Kidney epithelial cell (primary cell): ENCODE measurements at regions not wholly inside any gene's neighbourhood (a gene's known extent, or its start where the extent isn't known, plus 50 kb on each side); places are given as distances from the start of the nearest gene placed in this dataset.

ENCODE experiments used
- DNase-seq: peaks from one replicate; pipeline ENCODE4 v3.0.0-alpha.2; 2010; ENCODE audit warnings: low read depth
- H3K27me3 ChIP-seq: 2 replicates; pipeline ENCODE4 v1.6.0; 2011; ENCODE audit warnings: low read length; ENCODE audit not compliant: control insufficient read depth, insufficient read depth
- H3K36me3 ChIP-seq: 2 replicates; pipeline ENCODE4 v1.5.1; 2011; ENCODE audit warnings: low read length; ENCODE audit not compliant: control insufficient read depth, insufficient read depth
- H3K4me3 ChIP-seq: 2 replicates; pipeline ENCODE4 v1.5.1; 2011; ENCODE audit warnings: low read depth, mild to moderate bottlenecking, control low read depth, low read length
- CTCF ChIP-seq: IDR thresholded peaks from 2 replicates; pipeline ENCODE4 v1.5.1; 2011; ENCODE audit warnings: mild to moderate bottlenecking, moderate library complexity, low read length, control low read depth, inconsistent platforms; ENCODE audit not compliant: insufficient read depth, poor library complexity, severe bottlenecking

GRCh38 chr13:65473196-65473595, 1756.9 kb downstream of the PCDH9 start:
- Histone ChIP-seq H3K36me3 (no peaks in the 10 kb centered on the region), H3K4me3 (no peak overlapping the region), H3K27me3 (no peaks in the 10 kb centered on the region)
- no peak for TF ChIP-seq CTCF
- no peak for DNase-seq

- no peak for DNase-seq
- no peaks in the 10 kb centered on the region for H3K27me3 ChIP-seq
- TF ChIP-seq CTCF = no peak
- H3K36me3 ChIP-seq = no peaks in the 10 kb centered on the region
- no peak overlapping the region for H3K4me3 ChIP-seq
Observed at GRCh38 chr13:65472336-65472735, 1757.8 kb downstream of the PCDH9 start.

- H3K4me3 ChIP-seq = no peak overlapping the region
- no peaks in the 10 kb centered on the region for H3K27me3 ChIP-seq
- DNase-seq = no peak
- no peak for TF ChIP-seq CTCF
- H3K36me3 ChIP-seq = no peaks in the 10 kb centered on the region
Observed at GRCh38 chr13:65470781-65471180, 1759.4 kb downstream of the PCDH9 start.

- no peaks in the 10 kb centered on the region for H3K36me3 ChIP-seq
- no peak overlapping the region for H3K4me3 ChIP-seq
- no peak for TF ChIP-seq CTCF
Observed at GRCh38 chr13:65468628-65469027, 1761.5 kb downstream of the PCDH9 start.

GRCh38 chr13:65461590-65461989, 1768.5 kb downstream of the PCDH9 start:
- H3K27me3 ChIP-seq = no peaks in the 10 kb centered on the region
- DNase-seq = no peak

More at GRCh38 chr13:65468628-65469027, 1761.5 kb downstream of the PCDH9 start:
- no peak for DNase-seq
- no peaks in the 10 kb centered on the region for H3K27me3 ChIP-seq

More at GRCh38 chr13:65461590-65461989, 1768.5 kb downstream of the PCDH9 start:
- TF ChIP-seq CTCF = no peak
- H3K4me3 ChIP-seq = no peak overlapping the region
- H3K36me3 ChIP-seq = no peaks in the 10 kb centered on the region
